ENCODE measurements at regions not wholly inside any gene's neighbourhood (a gene's known extent, or its start where the extent isn't known, plus 50 kb on each side); places are given as distances from the start of the nearest gene placed in this dataset.

DNA sequence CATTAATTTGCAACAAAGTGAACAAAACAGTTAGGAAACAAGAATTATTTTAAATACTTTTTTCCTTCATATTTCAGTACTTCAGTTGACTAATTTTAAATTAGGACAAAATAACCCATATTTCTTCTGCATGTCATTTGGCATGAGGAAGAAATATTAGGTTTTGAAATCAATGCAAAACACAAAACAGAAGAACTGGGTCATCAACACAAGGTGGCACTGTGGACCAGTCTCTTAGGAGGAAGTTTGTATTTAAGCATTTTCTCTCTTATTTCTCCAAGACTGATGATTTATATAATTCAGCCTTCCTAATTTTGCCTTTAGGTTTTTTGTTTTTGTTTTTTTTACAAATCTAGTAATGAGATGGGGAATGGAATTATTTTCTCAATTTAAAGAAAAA lies 352.8 kb upstream of the KCNH7 start:
- H3K9me2 ChIP-seq (replicated peaks; ENCODE audit: low read length): no peaks in the 10 kb centered on the region
- no peak overlapping the region for H3K9ac ChIP-seq (ENCODE audit: low read length)
- POLR2A ChIA-PET (ENCODE audit: unreplicated experiment): interaction anchor here (0.6 kb wide), 1 partner anchor 1495 kb away, joined by 4 read pairs; no protein-coding TSS in a partner anchor
- H3K4me1 ChIP-seq (ENCODE audit: insufficient read depth, low read length): no peaks in the 10 kb centered on the region
- no peaks in the 10 kb centered on the region for H3K36me3 ChIP-seq (ENCODE audit: low read depth, low read length)
- H3K79me2 ChIP-seq (ENCODE audit: low read length): no peaks in the 10 kb centered on the region
- BruUV-seq (replicated peaks): no TSS peak
- no peaks in the 10 kb centered on the region for H3F3A ChIP-seq (ENCODE audit: low read length, unreplicated experiment)
- intact Hi-C loops (cut with micrococcal nuclease): loop anchor here (1.0 to 5.0 kb wide), 3 partner anchors 261 to 1303 kb away; no protein-coding TSS in a partner anchor
- no peak overlapping the region for H2AFZ ChIP-seq (ENCODE audit: low read length)
- H3K4me3 ChIP-seq (ENCODE audit: low read length): no peak overlapping the region
- H3K9me3 ChIP-seq (ENCODE audit: low read length): no peaks in the 10 kb centered on the region
- DNase-seq (peak; percentile 61), ATAC-seq (peak; percentile 40; the same call in 1 of the 2 replicates)
- TF ChIP-seq, protein P1, sequence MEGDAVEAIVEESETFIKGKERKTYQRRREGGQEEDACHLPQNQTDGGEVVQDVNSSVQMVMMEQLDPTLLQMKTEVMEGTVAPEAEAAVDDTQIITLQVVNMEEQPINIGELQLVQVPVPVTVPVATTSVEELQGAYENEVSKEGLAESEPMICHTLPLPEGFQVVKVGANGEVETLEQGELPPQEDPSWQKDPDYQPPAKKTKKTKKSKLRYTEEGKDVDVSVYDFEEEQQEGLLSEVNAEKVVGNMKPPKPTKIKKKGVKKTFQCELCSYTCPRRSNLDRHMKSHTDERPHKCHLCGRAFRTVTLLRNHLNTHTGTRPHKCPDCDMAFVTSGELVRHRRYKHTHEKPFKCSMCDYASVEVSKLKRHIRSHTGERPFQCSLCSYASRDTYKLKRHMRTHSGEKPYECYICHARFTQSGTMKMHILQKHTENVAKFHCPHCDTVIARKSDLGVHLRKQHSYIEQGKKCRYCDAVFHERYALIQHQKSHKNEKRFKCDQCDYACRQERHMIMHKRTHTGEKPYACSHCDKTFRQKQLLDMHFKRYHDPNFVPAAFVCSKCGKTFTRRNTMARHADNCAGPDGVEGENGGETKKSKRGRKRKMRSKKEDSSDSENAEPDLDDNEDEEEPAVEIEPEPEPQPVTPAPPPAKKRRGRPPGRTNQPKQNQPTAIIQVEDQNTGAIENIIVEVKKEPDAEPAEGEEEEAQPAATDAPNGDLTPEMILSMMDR (conservative IDR thresholded peaks at IDR 0.05; ENCODE audit: low read depth, low read length): peak; percentile 82
- no peak for TF ChIP-seq EZH2 (IDR thresholded peaks at IDR 0.05; ENCODE audit: low read length, unreplicated experiment)
- CTCF ChIA-PET: interaction anchor here (0.6 kb wide), 1 partner anchor 155 kb away, joined by 4 read pairs; no protein-coding TSS in a partner anchor
- 0 out of 2 replicates have a peak, but pooled peaks cover 3% of the 10 kb centered on the region for H3K27me3 ChIP-seq (ENCODE audit: low read length)
- no peaks in the 10 kb centered on the region for H4K20me1 ChIP-seq (ENCODE audit: low read length)
- no peak overlapping the region for H3K4me2 ChIP-seq (ENCODE audit: low read length)
- no peak overlapping the region for H3K27ac ChIP-seq (ENCODE audit: low read length)

DNA sequence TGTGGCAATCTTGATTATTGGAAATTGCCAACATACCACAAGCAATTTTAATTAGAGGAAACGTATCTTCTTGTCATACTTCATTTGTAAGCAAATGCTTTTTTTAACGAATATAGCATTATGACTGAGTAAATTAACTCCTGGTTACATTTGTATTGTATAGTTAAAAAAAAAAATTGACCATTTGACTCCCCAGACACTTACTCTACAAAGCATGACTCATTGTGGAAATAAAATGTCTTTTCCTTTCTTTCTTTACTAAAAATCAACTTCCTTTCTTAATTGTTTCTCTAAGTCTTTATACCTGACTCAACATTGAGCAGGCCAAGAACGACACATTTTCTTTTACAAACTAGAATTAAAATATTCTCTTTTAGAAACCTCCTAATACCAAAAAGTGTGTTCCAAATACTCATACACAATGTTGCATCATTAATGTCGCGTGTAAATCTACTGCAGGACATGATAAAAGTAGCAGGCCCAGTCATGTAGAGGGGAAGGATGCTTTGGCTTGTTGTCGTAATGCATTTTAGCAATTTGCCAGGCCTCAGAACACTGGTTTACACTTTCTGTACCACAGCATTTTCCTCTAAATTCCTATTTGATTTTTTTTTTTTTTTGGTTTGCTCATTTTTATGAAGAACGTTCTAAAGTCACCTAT lies 349.6 kb upstream of the KCNH7 start:
- no peak overlapping the region for H3K9ac ChIP-seq (ENCODE audit: low read length)
- 0 out of 2 replicates have a peak, but pooled peaks cover 7% of the 10 kb centered on the region for H3K27me3 ChIP-seq (ENCODE audit: low read length)
- H4K20me1 ChIP-seq (ENCODE audit: low read length): no peaks in the 10 kb centered on the region
- no peak overlapping the region for H2AFZ ChIP-seq (ENCODE audit: low read length)
- POLR2A ChIA-PET (ENCODE audit: unreplicated experiment): no interaction called here
- H3K4me2 ChIP-seq (ENCODE audit: low read length): no peak overlapping the region
- no peaks in the 10 kb centered on the region for H3K4me1 ChIP-seq (ENCODE audit: insufficient read depth, low read length)
- intact Hi-C loops (cut with micrococcal nuclease): no loop called here
- H3K9me3 ChIP-seq (ENCODE audit: low read length): no peaks in the 10 kb centered on the region
- TF ChIP-seq EZH2 (IDR thresholded peaks at IDR 0.05; ENCODE audit: low read length, unreplicated experiment) (no peak), EZH2phosphoT487 (IDR thresholded peaks at IDR 0.05; ENCODE audit: borderline replicate concordance, low read length) (no peak)
- TF ChIP-seq, protein P1 (conservative IDR thresholded peaks at IDR 0.05; ENCODE audit: low read depth, low read length): no peak
- CTCF ChIA-PET: no interaction called here
- H3K36me3 ChIP-seq (ENCODE audit: low read depth, low read length): no peaks in the 10 kb centered on the region
- no peaks in the 10 kb centered on the region for H3K79me2 ChIP-seq (ENCODE audit: low read length)
- no peak for ATAC-seq
- no peak overlapping the region for H3K27ac ChIP-seq (ENCODE audit: low read length)
- BruUV-seq (replicated peaks): no TSS peak
- no peak for DNase-seq
- no peaks in the 10 kb centered on the region for H3K9me2 ChIP-seq (replicated peaks; ENCODE audit: low read length)
- H3K4me3 ChIP-seq (ENCODE audit: low read length): no peak overlapping the region
- H3F3A ChIP-seq (ENCODE audit: low read length, unreplicated experiment): no peaks in the 10 kb centered on the region

DNA sequence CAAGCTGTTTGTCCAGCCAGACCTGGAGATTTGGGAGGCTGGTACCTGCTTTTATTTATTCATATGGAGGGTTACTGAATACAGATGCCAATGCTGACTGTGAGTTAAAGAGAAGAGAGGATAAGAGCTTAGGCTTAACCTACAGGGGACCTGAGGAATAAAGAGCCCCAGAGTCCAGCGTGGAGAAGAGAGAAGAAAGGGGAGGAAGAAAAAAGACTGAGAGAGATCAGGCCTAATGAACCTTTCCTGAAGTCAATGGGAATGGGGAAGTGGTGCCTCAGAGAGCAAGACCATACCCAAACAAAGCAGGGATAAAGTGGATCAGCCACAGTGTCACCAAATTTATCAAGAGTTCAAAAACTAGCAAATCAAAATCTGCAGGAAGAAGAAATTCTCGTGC lies 348.6 kb upstream of the KCNH7 start:
- Histone ChIP-seq H3F3A (ENCODE audit: low read length, unreplicated experiment) (no peaks in the 10 kb centered on the region), H2AFZ (ENCODE audit: low read length) (no peak overlapping the region), H3K4me3 (ENCODE audit: low read length) (no peak overlapping the region), H3K27ac (ENCODE audit: low read length) (no peak overlapping the region), H3K9ac (ENCODE audit: low read length) (no peak overlapping the region), H3K9me3 (ENCODE audit: low read length) (no peaks in the 10 kb centered on the region), H4K20me1 (ENCODE audit: low read length) (no peaks in the 10 kb centered on the region), H3K9me2 (replicated peaks; ENCODE audit: low read length) (no peaks in the 10 kb centered on the region), H3K4me1 (ENCODE audit: insufficient read depth, low read length) (no peaks in the 10 kb centered on the region), H3K79me2 (ENCODE audit: low read length) (no peaks in the 10 kb centered on the region), H3K27me3 (ENCODE audit: low read length) (0 out of 2 replicates have a peak, but pooled peaks cover 7% of the 10 kb centered on the region), H3K36me3 (ENCODE audit: low read depth, low read length) (no peaks in the 10 kb centered on the region), H3K4me2 (ENCODE audit: low read length) (no peak overlapping the region)
- ATAC-seq (no peak), DNase-seq (no peak)
- TF ChIP-seq EZH2 (IDR thresholded peaks at IDR 0.05; ENCODE audit: low read length, unreplicated experiment): no peak
- TF ChIP-seq EZH2phosphoT487 (IDR thresholded peaks at IDR 0.05; ENCODE audit: borderline replicate concordance, low read length): no peak
- TF ChIP-seq, protein P1 (conservative IDR thresholded peaks at IDR 0.05; ENCODE audit: low read depth, low read length): no peak
- no TSS peak for BruUV-seq (replicated peaks)
- POLR2A ChIA-PET (ENCODE audit: unreplicated experiment): no interaction called here
- CTCF ChIA-PET: no interaction called here
- intact Hi-C loops (cut with micrococcal nuclease): no loop called here

All from PC-3 (cell line).